Thyroid gland (tissue), 4 donors: ENCODE measurements at regions not wholly inside any gene's neighbourhood (a gene's known extent, or its start where the extent isn't known, plus 50 kb on each side); places are given as distances from the start of the nearest gene placed in this dataset.

ENCODE experiments used
- POLR2A ChIP-seq, 2 donors: fragments of 450-650 bp; IDR thresholded peaks; one replicate each; pipeline ENCODE4 v1.6.1; 2017; ENCODE audit warnings: antibody characterized with exemption in 2 of 2, mild to moderate bottlenecking in 2 of 2, moderate library complexity in 1 of 2
- TF ChIP-seq, protein P1 (sequence below), 6 experiments: fragments of 200-600 bp in 3 of 6; fragments of 450-650 bp in 3 of 6; sonication (generic) in 3 of 6; IDR thresholded peaks; one replicate each; pipeline ENCODE4 v1.5.1; 2016 to 2019; ENCODE audit warnings: antibody characterized with exemption in 6 of 6, mild to moderate bottlenecking in 2 of 6, inconsistent platforms in 1 of 6, moderate library complexity in 1 of 6

- TF ChIP-seq, protein P1, sequence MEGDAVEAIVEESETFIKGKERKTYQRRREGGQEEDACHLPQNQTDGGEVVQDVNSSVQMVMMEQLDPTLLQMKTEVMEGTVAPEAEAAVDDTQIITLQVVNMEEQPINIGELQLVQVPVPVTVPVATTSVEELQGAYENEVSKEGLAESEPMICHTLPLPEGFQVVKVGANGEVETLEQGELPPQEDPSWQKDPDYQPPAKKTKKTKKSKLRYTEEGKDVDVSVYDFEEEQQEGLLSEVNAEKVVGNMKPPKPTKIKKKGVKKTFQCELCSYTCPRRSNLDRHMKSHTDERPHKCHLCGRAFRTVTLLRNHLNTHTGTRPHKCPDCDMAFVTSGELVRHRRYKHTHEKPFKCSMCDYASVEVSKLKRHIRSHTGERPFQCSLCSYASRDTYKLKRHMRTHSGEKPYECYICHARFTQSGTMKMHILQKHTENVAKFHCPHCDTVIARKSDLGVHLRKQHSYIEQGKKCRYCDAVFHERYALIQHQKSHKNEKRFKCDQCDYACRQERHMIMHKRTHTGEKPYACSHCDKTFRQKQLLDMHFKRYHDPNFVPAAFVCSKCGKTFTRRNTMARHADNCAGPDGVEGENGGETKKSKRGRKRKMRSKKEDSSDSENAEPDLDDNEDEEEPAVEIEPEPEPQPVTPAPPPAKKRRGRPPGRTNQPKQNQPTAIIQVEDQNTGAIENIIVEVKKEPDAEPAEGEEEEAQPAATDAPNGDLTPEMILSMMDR (IDR thresholded peaks at IDR 0.05), result no peak
- no peak for TF ChIP-seq POLR2A (IDR thresholded peaks at IDR 0.05)
Observed at GRCh38 chr2:160912276-160912675, 248.0 kb upstream of the TANK start.
